HCT116 (cell line): ENCODE measurements at regions not wholly inside any gene's neighbourhood (a gene's known extent, or its start where the extent isn't known, plus 50 kb on each side); places are given as distances from the start of the nearest gene placed in this dataset.

ENCODE experiments used
- ATAC-seq: fragments of 200-7000 bp; cut with Tn5 transposase; 2 replicates; pipeline ENCODE4 v1.9.1; 2020; ENCODE audit warnings: mild to moderate bottlenecking, moderate library complexity
- BruUV-seq: library from RNA; stranded (reverse); fragments of 400-500 nt; replicated peaks from 2 replicates; lab custom pipeline; 2021; lab: Mats Ljungman, UMichigan
- CTCF ChIA-PET: fragments of 300-600 bp; sonication (Branson Sonifier 250); formaldehyde crosslinking; loops from one replicate; lab custom pipeline; 2021; ENCODE audit warnings: antibody characterized with exemption; lab: Charles Lee
- POLR2A ChIA-PET: fragments of 300-600, 350-600 bp; sonication (Branson Sonifier 250); formaldehyde crosslinking; loops from one replicate; lab custom pipeline; 2021; ENCODE audit warnings: antibody characterized with exemption; lab: Charles Lee
- RAD21 ChIA-PET, 2 experiments: fragments of 300-600 bp; sonication (Branson Sonifier 250); formaldehyde crosslinking; loops; one replicate each; lab custom pipeline; 2023; ENCODE audit warnings: low total read pairs in 2 of 2; ENCODE audit not compliant: uncharacterized antibody in 2 of 2, unreplicated experiment in 2 of 2, low non-redundant PET in 1 of 2; lab: Charles Lee
- DNase-seq: peaks from one replicate; pipeline ENCODE4 v3.0.0-alpha.2; 2010; ENCODE audit warnings: low read depth, low spot score
- H2AFZ ChIP-seq: fragments of 200-600 bp; shearing (Covaris generic), sonication (generic); 2 replicates; pipeline ENCODE4 v1.6.1; 2017; ENCODE audit warnings: low read depth, mixed run types, mixed read lengths, antibody characterized with exemption, low read length; ENCODE audit not compliant: poor library complexity, severe bottlenecking
- H3K27ac ChIP-seq: 2 replicates; pipeline ENCODE4 v1.5.1; 2012; ENCODE audit warnings: low read depth, low read length
- H3K27me3 ChIP-seq: fragments of 200-600 bp; sonication (generic); 2 replicates; pipeline ENCODE4 v1.6.1; 2016; ENCODE audit warnings: mixed run types, low read length, mixed read lengths; ENCODE audit not compliant: insufficient read depth
- H3K36me3 ChIP-seq, 2 experiments: fragments of 200-500 bp in 1 of 2; fragments of 200-600 bp in 1 of 2; sonication (Bioruptor generic) in 1 of 2; sonication (generic) in 1 of 2; 2 replicates each; pipeline versions ENCODE4 v1.5.1 to v1.6.1; 2014 to 2016; ENCODE audit warnings: low read length in 2 of 2, inconsistent platforms in 1 of 2, mixed read lengths in 1 of 2, mixed run types in 1 of 2; ENCODE audit not compliant: insufficient read depth in 2 of 2, control insufficient read depth in 1 of 2
- H3K4me1 ChIP-seq, 2 experiments: fragments of 200-600 bp in 1 of 2; sonication (generic) in 1 of 2; 2 replicates each; pipeline versions ENCODE4 v1.5.1 to v1.6.1; 2012 to 2017; ENCODE audit warnings: low read length in 2 of 2, inconsistent platforms in 1 of 2, mild to moderate bottlenecking in 1 of 2, mixed read lengths in 1 of 2, mixed run types in 1 of 2, moderate library complexity in 1 of 2; ENCODE audit not compliant: insufficient read depth in 2 of 2, control insufficient read depth in 1 of 2
- H3K4me2 ChIP-seq: fragments of 200-600 bp; sonication (generic); 2 replicates; pipeline ENCODE4 v1.6.1; 2017; ENCODE audit warnings: mixed run types, low read length, mixed read lengths
- H3K4me3 ChIP-seq, 2 experiments: fragments of 200-600 bp in 1 of 2; sonication (generic) in 1 of 2; replicated peaks in 1 of 2; 2 replicates each; pipeline ENCODE4 v1.5.1; 2011 to 2016; ENCODE audit warnings: low read length in 2 of 2, control low read depth in 1 of 2, low read depth in 1 of 2, mild to moderate bottlenecking in 1 of 2, mixed read lengths in 1 of 2, mixed run types in 1 of 2
- H3K79me2 ChIP-seq: fragments of 200-600 bp; sonication (generic); 2 replicates; pipeline ENCODE4 v1.6.1; 2017; ENCODE audit warnings: mild to moderate bottlenecking, mixed run types, low read length, moderate library complexity, mixed read lengths; ENCODE audit not compliant: insufficient read depth
- H3K9ac ChIP-seq: fragments of 200-600 bp; sonication (generic); 2 replicates; pipeline ENCODE4 v1.6.1; 2016; ENCODE audit warnings: low read length, mixed read lengths
- H3K9me2 ChIP-seq: fragments of 200-600 bp; sonication (generic), shearing (Covaris generic); 2 replicates; pipeline ENCODE4 v1.6.1; 2017; ENCODE audit warnings: mixed run types, mild to moderate bottlenecking, moderate library complexity; ENCODE audit not compliant: insufficient read depth
- H3K9me3 ChIP-seq, 2 experiments: fragments of 200-500 bp in 1 of 2; fragments of 200-600 bp in 1 of 2; sonication (Bioruptor generic) in 1 of 2; sonication (generic) in 1 of 2; 2 replicates each; pipeline ENCODE4 v1.6.1; 2014 to 2017; ENCODE audit warnings: low read length in 2 of 2, mixed read lengths in 2 of 2, inconsistent platforms in 1 of 2, low read depth in 1 of 2, mild to moderate bottlenecking in 1 of 2, mixed run types in 1 of 2, moderate library complexity in 1 of 2; ENCODE audit not compliant: control insufficient read depth in 1 of 2, insufficient read depth in 1 of 2
- H4K20me1 ChIP-seq: fragments of 200-600 bp; sonication (generic), shearing (Covaris generic); 2 replicates; pipeline ENCODE4 v1.6.1; 2017; ENCODE audit warnings: mixed run types, mild to moderate bottlenecking, moderate library complexity; ENCODE audit not compliant: insufficient read depth
- CEBPB ChIP-seq: IDR thresholded peaks from 2 replicates; pipeline ENCODE4 v1.6.1; 2012; ENCODE audit warnings: low read depth
- FOSL1 ChIP-seq: IDR thresholded peaks from 2 replicates; pipeline ENCODE4 v1.6.1; 2012; ENCODE audit warnings: low read depth
- POLR2AphosphoS5 ChIP-seq: IDR thresholded peaks from 2 replicates; pipeline ENCODE4 v1.6.1; 2011; ENCODE audit warnings: mild to moderate bottlenecking, low read depth, low read length, moderate library complexity
- RAD21 ChIP-seq: IDR thresholded peaks from 2 replicates; pipeline ENCODE4 v1.6.1; 2012; ENCODE audit warnings: low read depth, mild to moderate bottlenecking
- SIN3A ChIP-seq: IDR thresholded peaks from 2 replicates; pipeline ENCODE4 v1.6.1; 2012; ENCODE audit warnings: low read depth
- TCF7L2 ChIP-seq: IDR thresholded peaks from 2 replicates; pipeline ENCODE4 v1.7.0; 2011; ENCODE audit warnings: borderline replicate concordance, inconsistent platforms; ENCODE audit not compliant: insufficient read depth, insufficient read length; ENCODE audit errors: extremely low read depth
- YY1 ChIP-seq: IDR thresholded peaks from 2 replicates; pipeline ENCODE4 v1.6.1; 2011; ENCODE audit warnings: low read length, low read depth, moderate library complexity, mild to moderate bottlenecking; ENCODE audit not compliant: insufficient replicate concordance; ENCODE audit errors: extremely low read depth
- ZFX ChIP-seq: fragments of 450-650 bp; IDR thresholded peaks from 2 replicates; pipeline ENCODE4 v1.6.1; 2017
- ZNF274 ChIP-seq: fragments of 200-500 bp; sonication (Bioruptor generic); IDR thresholded peaks from 2 replicates; pipeline ENCODE4 v1.6.1; 2014; ENCODE audit warnings: mild to moderate bottlenecking, low read depth, low read length, inconsistent platforms
- intact Hi-C: fragments of 100-400 bp; cut with micrococcal nuclease; formaldehyde crosslinking; loops from 2 replicates; pipeline ENCODE4 v1.10.0; 2022
- TF ChIP-seq, protein P1 (sequence below), 3 experiments: fragments of 200-600 bp in 1 of 3; sonication (generic) in 1 of 3; IDR thresholded peaks in 2 of 3; conservative IDR thresholded peaks in 1 of 3; 2 replicates each; pipeline ENCODE4 v1.5.1; 2012 to 2017; ENCODE audit warnings: low read depth in 2 of 3, low read length in 2 of 3, antibody characterized with exemption in 1 of 3, borderline replicate concordance in 1 of 3, control low read depth in 1 of 3, mild to moderate bottlenecking in 1 of 3, mixed read lengths in 1 of 3, mixed run types in 1 of 3, moderate library complexity in 1 of 3; ENCODE audit not compliant: insufficient read depth in 1 of 3
- TF ChIP-seq, protein P2 (sequence below): IDR thresholded peaks from 2 replicates; pipeline ENCODE4 v1.6.1; 2012

DNA sequence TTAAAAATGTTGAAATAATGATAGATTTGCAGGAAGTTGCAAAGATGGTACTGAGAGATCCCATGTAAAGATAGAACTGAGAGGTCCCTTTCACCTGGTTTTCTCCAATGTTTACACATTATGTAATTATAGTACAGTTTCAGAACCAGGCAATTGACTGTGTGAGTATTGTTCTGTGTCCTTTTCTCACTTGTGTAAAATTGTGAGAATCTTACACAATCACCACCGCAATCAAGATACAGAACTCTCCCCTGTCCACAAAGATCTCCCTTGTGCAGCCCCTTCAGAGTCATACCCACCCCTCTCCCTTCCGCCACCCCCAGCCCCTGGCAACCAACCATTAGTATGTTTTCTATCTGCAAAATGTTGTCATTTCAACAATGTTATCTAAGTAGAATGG, 119.8 kb upstream of the NAV2 start:
- H3K36me3 ChIP-seq, result no peaks in the 10 kb centered on the region
- CTCF ChIA-PET, result no interaction called here
- H3K4me3 ChIP-seq, result no peak overlapping the region
- H3K4me2 ChIP-seq, result no peak overlapping the region
- no peaks in the 10 kb centered on the region for H4K20me1 ChIP-seq
- TF ChIP-seq TCF7L2 (no peak), FOSL1 (no peak), YY1 (no peak), POLR2AphosphoS5 (no peak)
- TF ChIP-seq, protein P1, sequence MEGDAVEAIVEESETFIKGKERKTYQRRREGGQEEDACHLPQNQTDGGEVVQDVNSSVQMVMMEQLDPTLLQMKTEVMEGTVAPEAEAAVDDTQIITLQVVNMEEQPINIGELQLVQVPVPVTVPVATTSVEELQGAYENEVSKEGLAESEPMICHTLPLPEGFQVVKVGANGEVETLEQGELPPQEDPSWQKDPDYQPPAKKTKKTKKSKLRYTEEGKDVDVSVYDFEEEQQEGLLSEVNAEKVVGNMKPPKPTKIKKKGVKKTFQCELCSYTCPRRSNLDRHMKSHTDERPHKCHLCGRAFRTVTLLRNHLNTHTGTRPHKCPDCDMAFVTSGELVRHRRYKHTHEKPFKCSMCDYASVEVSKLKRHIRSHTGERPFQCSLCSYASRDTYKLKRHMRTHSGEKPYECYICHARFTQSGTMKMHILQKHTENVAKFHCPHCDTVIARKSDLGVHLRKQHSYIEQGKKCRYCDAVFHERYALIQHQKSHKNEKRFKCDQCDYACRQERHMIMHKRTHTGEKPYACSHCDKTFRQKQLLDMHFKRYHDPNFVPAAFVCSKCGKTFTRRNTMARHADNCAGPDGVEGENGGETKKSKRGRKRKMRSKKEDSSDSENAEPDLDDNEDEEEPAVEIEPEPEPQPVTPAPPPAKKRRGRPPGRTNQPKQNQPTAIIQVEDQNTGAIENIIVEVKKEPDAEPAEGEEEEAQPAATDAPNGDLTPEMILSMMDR (IDR thresholded peaks at IDR 0.05 in 2 of 3, conservative IDR thresholded peaks at IDR 0.05 in 1 of 3; ENCODE audit: borderline replicate concordance in 1 of 3, insufficient read depth in 1 of 3, low read depth in 2 of 3, low read length in 2 of 3), result no peak
- TF ChIP-seq, all 23 proteins: peak for 0
- Histone ChIP-seq H3K9ac (no peak overlapping the region), H2AFZ (no peak overlapping the region), H3K4me1 (peaks cover 0 to 6% of the 10 kb centered on the region in 2 experiments; a peak in 1 of 4 replicates), H3K79me2 (no peaks in the 10 kb centered on the region), H3K9me2 (no peaks in the 10 kb centered on the region), H3K27me3 (peaks cover 17% of the 10 kb centered on the region; the same call in 1 of the 2 replicates), H3K27ac (no peak overlapping the region), H3K9me3 (no peaks in the 10 kb centered on the region)
- ChIA-PET POLR2A (no interaction called here), RAD21 (no interaction called here)
- ATAC-seq, result no peak
- no peak for DNase-seq
- BruUV-seq, result no TSS peak
- intact Hi-C loops, result no loop called here

DNA sequence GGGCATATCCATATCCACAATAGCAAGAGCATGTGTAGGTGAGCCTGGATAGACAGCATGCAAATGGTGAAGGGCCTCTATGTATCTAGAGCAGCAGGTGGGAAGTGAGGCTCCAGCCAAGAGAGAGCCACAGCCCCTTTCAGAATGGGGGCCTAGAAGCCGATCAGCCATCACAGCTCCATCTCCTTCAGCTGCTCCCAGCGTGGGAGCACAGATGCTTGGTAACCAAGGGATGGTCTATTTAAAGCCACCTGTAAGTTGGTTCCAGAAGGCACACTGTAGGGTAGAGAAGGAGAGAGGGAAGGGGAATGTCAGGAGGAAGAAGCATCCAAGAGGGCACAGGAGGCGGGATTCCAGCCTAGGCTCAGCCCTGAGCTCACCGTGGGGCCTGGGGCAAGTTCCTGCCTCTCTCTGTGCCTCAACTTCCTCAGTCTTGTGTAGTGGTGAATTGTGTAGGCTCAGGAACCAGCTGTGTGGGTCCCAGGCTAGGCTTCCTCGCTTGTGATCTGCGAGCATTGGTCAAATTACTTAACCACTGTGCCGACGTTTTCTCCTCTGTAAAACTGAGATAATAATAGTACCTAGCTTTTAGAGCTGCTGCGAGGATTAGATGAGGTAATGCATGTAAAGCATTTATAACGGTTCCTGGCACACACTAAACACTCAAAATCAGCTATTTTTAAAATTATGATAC, 122.9 kb upstream of the NAV2 start:
- ChIA-PET RAD21 (no interaction called here), POLR2A (no interaction called here), CTCF (no interaction called here)
- no peaks in the 10 kb centered on the region for H3K9me3 ChIP-seq
- DNase-seq, result no peak
- no peaks in the 10 kb centered on the region for H3K4me1 ChIP-seq
- no peak overlapping the region for H3K4me2 ChIP-seq
- BruUV-seq, result no TSS peak
- H3K27me3 ChIP-seq, result peaks cover 15% of the 10 kb centered on the region; the same call in 1 of the 2 replicates
- intact Hi-C loops, result no loop called here
- H4K20me1 ChIP-seq, result no peaks in the 10 kb centered on the region
- H3K27ac ChIP-seq, result no peak overlapping the region
- no peak overlapping the region for H3K9ac ChIP-seq
- no peaks in the 10 kb centered on the region for H3K36me3 ChIP-seq
- TF ChIP-seq, protein P2, sequence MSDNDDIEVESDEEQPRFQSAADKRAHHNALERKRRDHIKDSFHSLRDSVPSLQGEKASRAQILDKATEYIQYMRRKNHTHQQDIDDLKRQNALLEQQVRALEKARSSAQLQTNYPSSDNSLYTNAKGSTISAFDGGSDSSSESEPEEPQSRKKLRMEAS, result no peak
- no peak for TF ChIP-seq YY1
- no peak for TF ChIP-seq TCF7L2
- TF ChIP-seq ZFX, result no peak
- TF ChIP-seq CEBPB, result no peak
- TF ChIP-seq RAD21, result no peak
- TF ChIP-seq ZNF274, result no peak
- TF ChIP-seq SIN3A, result no peak
- H3K79me2 ChIP-seq, result no peaks in the 10 kb centered on the region
- no peaks in the 10 kb centered on the region for H3K9me2 ChIP-seq
- H3K4me3 ChIP-seq, result no peak overlapping the region
- no peak for ATAC-seq
- no peak overlapping the region for H2AFZ ChIP-seq
